HL-60 (cell line): ENCODE measurements at regions not wholly inside any gene's neighbourhood (a gene's known extent, or its start where the extent isn't known, plus 50 kb on each side); places are given as distances from the start of the nearest gene placed in this dataset.

Experiments used
- GABPA ChIP-seq: IDR thresholded peaks from 2 replicates; pipeline ENCODE4 v1.6.1; 2012; ENCODE audit warnings: low read depth
- POLR2AphosphoS5 ChIP-seq: IDR thresholded peaks from 2 replicates; pipeline ENCODE4 v1.6.1; 2012; ENCODE audit warnings: low read depth
- SPI1 ChIP-seq: IDR thresholded peaks from 2 replicates; pipeline ENCODE4 v1.6.1; 2012; ENCODE audit warnings: low read depth, mild to moderate bottlenecking, borderline replicate concordance
- TF ChIP-seq, protein P1 (sequence below): IDR thresholded peaks from one replicate; pipeline ENCODE4 v1.5.1; 2011; ENCODE audit warnings: low read length, control low read depth, inconsistent platforms; ENCODE audit not compliant: insufficient read depth
- TF ChIP-seq, protein P2 (sequence below): IDR thresholded peaks from 2 replicates; pipeline ENCODE4 v1.6.1; 2012; ENCODE audit warnings: low read depth; ENCODE audit not compliant: insufficient replicate concordance

DNA sequence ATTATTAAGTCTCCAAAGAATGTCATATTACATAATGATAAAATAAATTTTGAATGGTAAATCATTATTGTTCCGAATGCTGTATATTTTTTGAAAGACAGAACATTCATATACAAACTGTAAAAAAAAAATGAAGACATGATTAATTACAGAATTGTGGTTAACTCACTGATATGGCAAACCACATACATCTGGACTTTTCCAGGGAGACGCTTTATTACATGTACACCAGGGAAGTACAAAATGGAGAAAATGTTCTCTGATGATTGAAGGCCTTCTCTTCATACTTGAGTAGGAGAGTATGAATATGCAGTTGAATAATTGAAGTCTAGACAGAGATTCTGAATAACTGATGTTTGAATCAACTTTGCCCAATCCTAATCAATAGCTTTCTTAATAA, 1886.9 kb downstream of the EFNA5 start:
- TF ChIP-seq, protein P1, sequence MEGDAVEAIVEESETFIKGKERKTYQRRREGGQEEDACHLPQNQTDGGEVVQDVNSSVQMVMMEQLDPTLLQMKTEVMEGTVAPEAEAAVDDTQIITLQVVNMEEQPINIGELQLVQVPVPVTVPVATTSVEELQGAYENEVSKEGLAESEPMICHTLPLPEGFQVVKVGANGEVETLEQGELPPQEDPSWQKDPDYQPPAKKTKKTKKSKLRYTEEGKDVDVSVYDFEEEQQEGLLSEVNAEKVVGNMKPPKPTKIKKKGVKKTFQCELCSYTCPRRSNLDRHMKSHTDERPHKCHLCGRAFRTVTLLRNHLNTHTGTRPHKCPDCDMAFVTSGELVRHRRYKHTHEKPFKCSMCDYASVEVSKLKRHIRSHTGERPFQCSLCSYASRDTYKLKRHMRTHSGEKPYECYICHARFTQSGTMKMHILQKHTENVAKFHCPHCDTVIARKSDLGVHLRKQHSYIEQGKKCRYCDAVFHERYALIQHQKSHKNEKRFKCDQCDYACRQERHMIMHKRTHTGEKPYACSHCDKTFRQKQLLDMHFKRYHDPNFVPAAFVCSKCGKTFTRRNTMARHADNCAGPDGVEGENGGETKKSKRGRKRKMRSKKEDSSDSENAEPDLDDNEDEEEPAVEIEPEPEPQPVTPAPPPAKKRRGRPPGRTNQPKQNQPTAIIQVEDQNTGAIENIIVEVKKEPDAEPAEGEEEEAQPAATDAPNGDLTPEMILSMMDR, result no peak
- TF ChIP-seq, protein P2, sequence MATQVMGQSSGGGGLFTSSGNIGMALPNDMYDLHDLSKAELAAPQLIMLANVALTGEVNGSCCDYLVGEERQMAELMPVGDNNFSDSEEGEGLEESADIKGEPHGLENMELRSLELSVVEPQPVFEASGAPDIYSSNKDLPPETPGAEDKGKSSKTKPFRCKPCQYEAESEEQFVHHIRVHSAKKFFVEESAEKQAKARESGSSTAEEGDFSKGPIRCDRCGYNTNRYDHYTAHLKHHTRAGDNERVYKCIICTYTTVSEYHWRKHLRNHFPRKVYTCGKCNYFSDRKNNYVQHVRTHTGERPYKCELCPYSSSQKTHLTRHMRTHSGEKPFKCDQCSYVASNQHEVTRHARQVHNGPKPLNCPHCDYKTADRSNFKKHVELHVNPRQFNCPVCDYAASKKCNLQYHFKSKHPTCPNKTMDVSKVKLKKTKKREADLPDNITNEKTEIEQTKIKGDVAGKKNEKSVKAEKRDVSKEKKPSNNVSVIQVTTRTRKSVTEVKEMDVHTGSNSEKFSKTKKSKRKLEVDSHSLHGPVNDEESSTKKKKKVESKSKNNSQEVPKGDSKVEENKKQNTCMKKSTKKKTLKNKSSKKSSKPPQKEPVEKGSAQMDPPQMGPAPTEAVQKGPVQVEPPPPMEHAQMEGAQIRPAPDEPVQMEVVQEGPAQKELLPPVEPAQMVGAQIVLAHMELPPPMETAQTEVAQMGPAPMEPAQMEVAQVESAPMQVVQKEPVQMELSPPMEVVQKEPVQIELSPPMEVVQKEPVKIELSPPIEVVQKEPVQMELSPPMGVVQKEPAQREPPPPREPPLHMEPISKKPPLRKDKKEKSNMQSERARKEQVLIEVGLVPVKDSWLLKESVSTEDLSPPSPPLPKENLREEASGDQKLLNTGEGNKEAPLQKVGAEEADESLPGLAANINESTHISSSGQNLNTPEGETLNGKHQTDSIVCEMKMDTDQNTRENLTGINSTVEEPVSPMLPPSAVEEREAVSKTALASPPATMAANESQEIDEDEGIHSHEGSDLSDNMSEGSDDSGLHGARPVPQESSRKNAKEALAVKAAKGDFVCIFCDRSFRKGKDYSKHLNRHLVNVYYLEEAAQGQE, result no peak
- TF ChIP-seq GABPA (no peak), POLR2AphosphoS5 (no peak), SPI1 (no peak)
